BJ (cell line): ENCODE measurements at regions not wholly inside any gene's neighbourhood (a gene's known extent, or its start where the extent isn't known, plus 50 kb on each side); places are given as distances from the start of the nearest gene placed in this dataset.
"Not testable (repeated sequence)": the region's sequence is repeated elsewhere in the genome, so short reads cannot be mapped to it uniquely, and the experiment has no call there.

Source experiments
- CTCF ChIA-PET: fragments of 350-600 bp; formaldehyde crosslinking; extraction: SDS; loops from one replicate; lab custom pipeline; 2021; ENCODE audit warnings: antibody characterized with exemption, inconsistent platforms; lab: Yijun Ruan, JAX
- POLR2A ChIA-PET: fragments of 300-600 bp; sonication (Branson Sonifier 250); formaldehyde crosslinking; extraction: SDS; loops from one replicate; lab custom pipeline; 2021; ENCODE audit warnings: antibody characterized with exemption; lab: Charles Lee
- DNase-seq: peaks from one replicate; pipeline ENCODE4 v3.0.0-alpha.2; 2011; ENCODE audit warnings: low read depth
- H3K27me3 ChIP-seq: 2 replicates; pipeline ENCODE4 v1.6.0; 2011; ENCODE audit warnings: low read length; ENCODE audit not compliant: control insufficient read depth, insufficient read depth
- H3K36me3 ChIP-seq: 2 replicates; pipeline ENCODE4 v1.5.1; 2011; ENCODE audit warnings: low read length; ENCODE audit not compliant: control insufficient read depth, insufficient read depth
- H3K4me3 ChIP-seq: 2 replicates; pipeline ENCODE4 v1.5.1; 2011; ENCODE audit warnings: low read depth, mild to moderate bottlenecking, control low read depth, low read length
- CTCF ChIP-seq: IDR thresholded peaks from 2 replicates; pipeline ENCODE4 v1.5.1; 2011; ENCODE audit warnings: low read depth, mild to moderate bottlenecking, control low read depth, inconsistent platforms, low read length, moderate library complexity; ENCODE audit not compliant: insufficient read depth

GRCh38 chr7:131625817-131626372, 69.5 kb upstream of the PODXL start:
- H3K27me3 ChIP-seq = no peaks in the 10 kb centered on the region
- POLR2A ChIA-PET = no interaction called here
- H3K36me3 ChIP-seq = no peaks in the 10 kb centered on the region
- CTCF ChIA-PET = interaction anchor here (0.6 to 3.9 kb wide), 5 partner anchors 9 to 118 kb away, joined by 3 to 12 read pairs (median 7); no protein-coding TSS in a partner anchor
- peak; percentile 50 for TF ChIP-seq CTCF
- peak; percentile 47 for DNase-seq
- H3K4me3 ChIP-seq = no peak overlapping the region

- H3K27me3 ChIP-seq, H3K36me3 ChIP-seq, H3K4me3 ChIP-seq, DNase-seq, POLR2A ChIA-PET: not testable (repeated sequence)
- CTCF ChIA-PET = interaction anchor here (0.6 to 3.9 kb wide), 4 partner anchors 10 to 112 kb away, joined by 3 to 12 read pairs (median 8); no protein-coding TSS in a partner anchor
Measured at GRCh38 chr7:131625345-131625744, 68.9 kb upstream of the PODXL start.

- Histone ChIP-seq H3K36me3 (no peaks in the 10 kb centered on the region), H3K4me3 (no peak overlapping the region), H3K27me3 (no peaks in the 10 kb centered on the region)
- TF ChIP-seq CTCF = no peak
- POLR2A ChIA-PET = no interaction called here
- CTCF ChIA-PET = interaction anchor here (3.9 kb wide), 1 partner anchor 111 kb away, joined by 12 read pairs; no protein-coding TSS in a partner anchor
- no peak for DNase-seq
Measured at GRCh38 chr7:131624536-131624935, 68.1 kb upstream of the PODXL start.

DNA sequence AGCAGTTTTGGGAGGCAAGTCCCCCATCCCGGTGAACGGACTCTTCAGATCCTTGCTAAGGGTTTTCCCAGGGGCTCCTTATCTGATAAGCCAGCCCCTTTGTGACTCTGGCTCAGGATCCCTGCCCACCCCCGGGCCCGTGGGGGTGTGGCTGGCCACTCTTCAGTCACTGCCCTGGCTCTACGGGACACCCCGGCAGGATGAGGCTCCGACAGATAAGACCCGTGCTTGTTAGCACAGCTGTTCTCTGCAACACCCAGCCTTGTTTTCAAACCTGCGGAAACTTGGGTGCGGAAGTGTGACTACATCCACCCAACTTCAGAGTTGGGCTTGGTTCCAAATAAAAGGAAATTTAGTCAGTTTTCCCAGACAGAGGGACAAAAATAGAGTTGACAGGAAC, 66.7 kb upstream of the PODXL start:
- no peak for TF ChIP-seq CTCF
- POLR2A ChIA-PET = no interaction called here
- Histone ChIP-seq H3K4me3 (no peak overlapping the region), H3K36me3 (no peaks in the 10 kb centered on the region), H3K27me3 (no peaks in the 10 kb centered on the region)
- CTCF ChIA-PET = no interaction called here
- no peak for DNase-seq

- no peak for DNase-seq
- ChIA-PET CTCF (no interaction called here), POLR2A (no interaction called here)
- peaks cover 5% of the 10 kb centered on the region; the same call in 1 of the 2 replicates for H3K27me3 ChIP-seq
- TF ChIP-seq CTCF = no peak
- H3K4me3 ChIP-seq = no peak overlapping the region
- H3K36me3 ChIP-seq = no peaks in the 10 kb centered on the region
Measured at GRCh38 chr7:131621652-131622051, 65.2 kb upstream of the PODXL start.
